ENCODE measurements at regions not wholly inside any gene's neighbourhood (a gene's known extent, or its start where the extent isn't known, plus 50 kb on each side); places are given as distances from the start of the nearest gene placed in this dataset.

- no peaks in the 10 kb centered on the region for H3K9me2 ChIP-seq (replicated peaks; ENCODE audit: insufficient read depth, low read length)
- H4K20me1 ChIP-seq (ENCODE audit: insufficient read depth, low read length), result no peaks in the 10 kb centered on the region
- no peaks in the 10 kb centered on the region for H3K79me2 ChIP-seq (ENCODE audit: low read length)
- H3K27me3 ChIP-seq (replicated peaks; ENCODE audit: insufficient read depth, low read length), result no peaks in the 10 kb centered on the region
- H3K4me2 ChIP-seq (ENCODE audit: low read depth, low read length), result no peak overlapping the region
- TF ChIP-seq EZH2phosphoT487 (IDR thresholded peaks at IDR 0.05; ENCODE audit: low read length) (no peak), EZH2 (optimal IDR thresholded peaks at IDR 0.05; ENCODE audit: low read depth, low read length) (no peak)
- TF ChIP-seq, protein P1, sequence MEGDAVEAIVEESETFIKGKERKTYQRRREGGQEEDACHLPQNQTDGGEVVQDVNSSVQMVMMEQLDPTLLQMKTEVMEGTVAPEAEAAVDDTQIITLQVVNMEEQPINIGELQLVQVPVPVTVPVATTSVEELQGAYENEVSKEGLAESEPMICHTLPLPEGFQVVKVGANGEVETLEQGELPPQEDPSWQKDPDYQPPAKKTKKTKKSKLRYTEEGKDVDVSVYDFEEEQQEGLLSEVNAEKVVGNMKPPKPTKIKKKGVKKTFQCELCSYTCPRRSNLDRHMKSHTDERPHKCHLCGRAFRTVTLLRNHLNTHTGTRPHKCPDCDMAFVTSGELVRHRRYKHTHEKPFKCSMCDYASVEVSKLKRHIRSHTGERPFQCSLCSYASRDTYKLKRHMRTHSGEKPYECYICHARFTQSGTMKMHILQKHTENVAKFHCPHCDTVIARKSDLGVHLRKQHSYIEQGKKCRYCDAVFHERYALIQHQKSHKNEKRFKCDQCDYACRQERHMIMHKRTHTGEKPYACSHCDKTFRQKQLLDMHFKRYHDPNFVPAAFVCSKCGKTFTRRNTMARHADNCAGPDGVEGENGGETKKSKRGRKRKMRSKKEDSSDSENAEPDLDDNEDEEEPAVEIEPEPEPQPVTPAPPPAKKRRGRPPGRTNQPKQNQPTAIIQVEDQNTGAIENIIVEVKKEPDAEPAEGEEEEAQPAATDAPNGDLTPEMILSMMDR (IDR thresholded peaks at IDR 0.05; ENCODE audit: low read length), result no peak
- H3K4me3 ChIP-seq (ENCODE audit: low read length), result no peak overlapping the region
- H3K4me1 ChIP-seq (ENCODE audit: low read length), result no peaks in the 10 kb centered on the region
- H3K9me3 ChIP-seq (replicated peaks; ENCODE audit: insufficient read depth, low read length), result no peaks in the 10 kb centered on the region
- no peak overlapping the region for H3K27ac ChIP-seq (ENCODE audit: low read length)
- no peak overlapping the region for H3K9ac ChIP-seq (ENCODE audit: low read length)
- no peaks in the 10 kb centered on the region for H3K36me3 ChIP-seq (replicated peaks; ENCODE audit: insufficient read depth, low read length)
- no peak for DNase-seq
- no peak overlapping the region for H2AFZ ChIP-seq (ENCODE audit: low read length)
- H3F3A ChIP-seq (ENCODE audit: insufficient read depth, low read length), result no peaks in the 10 kb centered on the region
Measured at GRCh38 chr18:79612291-79613108, 67.1 kb upstream of the CTDP1 start.

DNA sequence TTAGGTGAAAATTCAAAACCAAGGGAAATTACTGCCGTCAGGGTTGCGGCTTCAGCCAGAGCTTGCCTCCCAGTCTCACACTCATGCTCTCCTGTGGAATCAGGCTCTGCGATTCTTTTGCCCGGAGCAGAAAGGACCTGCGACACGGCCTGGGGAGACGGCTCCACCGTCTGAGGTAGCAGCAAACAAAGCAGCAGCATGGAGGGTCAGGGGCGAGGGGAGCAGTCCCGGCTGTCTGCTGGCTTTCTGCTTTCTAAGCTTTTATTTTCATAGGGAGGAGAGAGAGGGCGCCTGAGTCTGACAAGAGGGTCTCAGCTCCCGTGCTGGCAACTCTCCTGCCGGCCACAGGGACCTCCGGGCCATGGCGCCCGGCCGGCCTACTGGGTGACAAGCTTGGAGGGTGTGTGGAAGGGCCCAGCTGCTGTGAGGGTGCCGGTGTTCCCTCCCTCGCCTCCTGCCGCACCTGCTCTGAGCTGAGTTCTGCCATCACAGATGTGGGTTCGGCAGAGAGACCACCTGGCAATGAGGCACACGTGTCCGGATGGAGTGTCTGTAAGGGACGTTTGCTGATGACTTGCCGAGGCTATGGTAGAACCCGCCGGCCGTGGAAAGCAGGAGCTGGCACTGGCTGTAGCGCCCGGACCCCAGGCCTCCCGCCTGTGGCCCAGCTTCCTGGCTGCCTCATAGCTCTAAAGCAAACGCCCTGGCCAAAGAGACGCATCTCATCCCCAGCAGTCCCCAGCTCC lies 66.2 kb upstream of the CTDP1 start:
- H3K4me2 ChIP-seq (ENCODE audit: low read depth, low read length), result no peak overlapping the region
- no peaks in the 10 kb centered on the region for H3K4me1 ChIP-seq (ENCODE audit: low read length)
- no peaks in the 10 kb centered on the region for H3K27me3 ChIP-seq (replicated peaks; ENCODE audit: insufficient read depth, low read length)
- H3K9me3 ChIP-seq (replicated peaks; ENCODE audit: insufficient read depth, low read length), result no peaks in the 10 kb centered on the region
- H3F3A ChIP-seq (ENCODE audit: insufficient read depth, low read length), result no peaks in the 10 kb centered on the region
- no peak for DNase-seq
- TF ChIP-seq, protein P1 (IDR thresholded peaks at IDR 0.05; ENCODE audit: low read length), result no peak
- TF ChIP-seq EZH2phosphoT487 (IDR thresholded peaks at IDR 0.05; ENCODE audit: low read length) (no peak), EZH2 (optimal IDR thresholded peaks at IDR 0.05; ENCODE audit: low read depth, low read length) (no peak)
- no peaks in the 10 kb centered on the region for H3K36me3 ChIP-seq (replicated peaks; ENCODE audit: insufficient read depth, low read length)
- H3K27ac ChIP-seq (ENCODE audit: low read length), result no peak overlapping the region
- no peak overlapping the region for H3K4me3 ChIP-seq (ENCODE audit: low read length)
- no peak overlapping the region for H2AFZ ChIP-seq (ENCODE audit: low read length)
- H3K9me2 ChIP-seq (replicated peaks; ENCODE audit: insufficient read depth, low read length), result no peaks in the 10 kb centered on the region
- H3K9ac ChIP-seq (ENCODE audit: low read length), result no peak overlapping the region
- no peaks in the 10 kb centered on the region for H3K79me2 ChIP-seq (ENCODE audit: low read length)
- H4K20me1 ChIP-seq (ENCODE audit: insufficient read depth, low read length), result no peaks in the 10 kb centered on the region

DNA sequence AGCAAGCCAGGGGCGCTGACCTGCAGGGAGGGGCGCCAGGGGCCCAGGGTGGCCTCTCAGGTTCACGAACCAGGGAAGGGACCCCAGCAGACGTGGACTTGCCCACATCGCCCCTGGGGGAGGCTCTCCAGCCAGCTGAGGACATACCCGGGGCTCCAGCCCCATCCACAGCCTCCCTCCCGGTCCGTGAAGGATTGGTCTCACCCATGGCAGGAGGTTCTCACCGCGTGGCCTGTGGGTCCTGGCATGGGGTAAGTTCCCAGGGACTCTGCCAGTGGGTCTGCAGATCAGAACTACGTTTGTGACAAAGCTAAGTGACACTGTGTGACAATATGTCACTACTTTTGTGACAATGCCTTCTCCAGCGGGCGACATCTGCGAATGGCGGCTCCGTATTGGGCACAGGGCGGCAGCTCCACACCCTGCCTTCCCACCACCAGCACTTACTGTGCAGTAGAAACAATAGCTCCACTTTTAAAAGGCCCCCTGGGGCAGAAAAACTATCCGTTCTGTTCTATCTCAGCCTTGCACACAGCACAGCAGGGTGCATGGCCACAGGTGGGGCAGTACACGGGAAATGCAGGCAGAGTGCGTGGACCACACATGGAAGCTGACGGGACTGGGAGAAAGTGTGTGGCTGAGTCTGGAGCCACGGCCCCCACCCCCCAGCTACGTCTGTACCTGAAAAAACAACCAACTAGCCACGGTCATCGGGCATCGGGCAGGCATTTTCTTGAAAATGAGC lies 65.2 kb upstream of the CTDP1 start:
- H3K4me3 ChIP-seq (ENCODE audit: low read length), result no peak overlapping the region
- no peak for DNase-seq
- H3K4me2 ChIP-seq (ENCODE audit: low read depth, low read length), result no peak overlapping the region

More for the DNA sequence above, 65.2 kb upstream of the CTDP1 start:
- Histone ChIP-seq H3K27ac (ENCODE audit: low read length) (no peak overlapping the region), H3K27me3 (replicated peaks; ENCODE audit: insufficient read depth, low read length) (no peaks in the 10 kb centered on the region), H3F3A (ENCODE audit: insufficient read depth, low read length) (no peaks in the 10 kb centered on the region), H4K20me1 (ENCODE audit: insufficient read depth, low read length) (no peaks in the 10 kb centered on the region), H3K79me2 (ENCODE audit: low read length) (no peaks in the 10 kb centered on the region), H3K36me3 (replicated peaks; ENCODE audit: insufficient read depth, low read length) (no peaks in the 10 kb centered on the region), H3K9me3 (replicated peaks; ENCODE audit: insufficient read depth, low read length) (no peaks in the 10 kb centered on the region), H3K9me2 (replicated peaks; ENCODE audit: insufficient read depth, low read length) (no peaks in the 10 kb centered on the region), H3K9ac (ENCODE audit: low read length) (no peak overlapping the region), H3K4me1 (ENCODE audit: low read length) (no peaks in the 10 kb centered on the region), H2AFZ (ENCODE audit: low read length) (no peak overlapping the region)
- TF ChIP-seq EZH2phosphoT487 (IDR thresholded peaks at IDR 0.05; ENCODE audit: low read length) (no peak), EZH2 (optimal IDR thresholded peaks at IDR 0.05; ENCODE audit: low read depth, low read length) (no peak)
- TF ChIP-seq, protein P1 (IDR thresholded peaks at IDR 0.05; ENCODE audit: low read length), result no peak

Measured in MM.1S (cell line).